ENCODE measurements at regions not wholly inside any gene's neighbourhood (a gene's known extent, or its start where the extent isn't known, plus 50 kb on each side); places are given as distances from the start of the nearest gene placed in this dataset.

GRCh38 chr9:14435871-14436270, 121.9 kb upstream of the NFIB start:
- H3K79me2 ChIP-seq (ENCODE audit: insufficient read depth, low read length), result no peaks in the 10 kb centered on the region
- no peak overlapping the region for H2AFZ ChIP-seq (ENCODE audit: low read length)
- H3K18ac ChIP-seq (ENCODE audit: insufficient read length, low read depth, low read length), result no peak overlapping the region
- H2BK15ac ChIP-seq (ENCODE audit: low read depth, low read length), result no peak overlapping the region
- H3K27me3 Mint-ChIP-seq (ENCODE audit: low read depth), result no peaks in the 10 kb centered on the region; the same call in 1 of the 2 replicates
- WGBS (ENCODE audit: extremely low coverage, insufficient read length, low lambda C conversion rate), result no CpG with 5 or more reads among the region's 2 CpGs
- no peaks in the 10 kb centered on the region for H4K20me1 ChIP-seq (ENCODE audit: control insufficient read depth, insufficient read depth, insufficient read length)
- no peak overlapping the region for H3K23ac ChIP-seq (ENCODE audit: insufficient read length, low read depth, low read length)
- TF ChIP-seq, protein P1, sequence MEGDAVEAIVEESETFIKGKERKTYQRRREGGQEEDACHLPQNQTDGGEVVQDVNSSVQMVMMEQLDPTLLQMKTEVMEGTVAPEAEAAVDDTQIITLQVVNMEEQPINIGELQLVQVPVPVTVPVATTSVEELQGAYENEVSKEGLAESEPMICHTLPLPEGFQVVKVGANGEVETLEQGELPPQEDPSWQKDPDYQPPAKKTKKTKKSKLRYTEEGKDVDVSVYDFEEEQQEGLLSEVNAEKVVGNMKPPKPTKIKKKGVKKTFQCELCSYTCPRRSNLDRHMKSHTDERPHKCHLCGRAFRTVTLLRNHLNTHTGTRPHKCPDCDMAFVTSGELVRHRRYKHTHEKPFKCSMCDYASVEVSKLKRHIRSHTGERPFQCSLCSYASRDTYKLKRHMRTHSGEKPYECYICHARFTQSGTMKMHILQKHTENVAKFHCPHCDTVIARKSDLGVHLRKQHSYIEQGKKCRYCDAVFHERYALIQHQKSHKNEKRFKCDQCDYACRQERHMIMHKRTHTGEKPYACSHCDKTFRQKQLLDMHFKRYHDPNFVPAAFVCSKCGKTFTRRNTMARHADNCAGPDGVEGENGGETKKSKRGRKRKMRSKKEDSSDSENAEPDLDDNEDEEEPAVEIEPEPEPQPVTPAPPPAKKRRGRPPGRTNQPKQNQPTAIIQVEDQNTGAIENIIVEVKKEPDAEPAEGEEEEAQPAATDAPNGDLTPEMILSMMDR (conservative IDR thresholded peaks at IDR 0.05), result no peak
- H2BK120ac ChIP-seq (ENCODE audit: low read depth, low read length, poor library complexity, severe bottlenecking), result no peak overlapping the region
- no peaks in the 10 kb centered on the region; a peak in 2 of 7 replicates for H3K36me3 Mint-ChIP-seq (ENCODE audit: insufficient read depth in 1 of 3, low read depth in 3 of 3)
- no peak overlapping the region for H3K27ac ChIP-seq (ENCODE audit: insufficient read length, low read depth, low read length)
- no peak overlapping the region; a peak in 1 of 7 replicates for H3K27ac Mint-ChIP-seq
- no peak overlapping the region for H3K4ac ChIP-seq (ENCODE audit: low read depth, low read length)
- H3K4me1 Mint-ChIP-seq, result peaks cover 11 to 13% of the 10 kb centered on the region in 2 experiments
- H3K56ac ChIP-seq (ENCODE audit: insufficient read length, low read depth, low read length), result no peak overlapping the region
- no peaks in the 10 kb centered on the region for H3K79me1 ChIP-seq (ENCODE audit: insufficient read depth, low read depth, low read length, poor library complexity, severe bottlenecking)
- no peak overlapping the region for H3K4me2 ChIP-seq (ENCODE audit: insufficient read depth, insufficient read length, low read length)
- no peaks in the 10 kb centered on the region for H3K23me2 ChIP-seq (ENCODE audit: insufficient read length, low read depth, low read length, poor library complexity, severe bottlenecking)
- H3K14ac ChIP-seq (ENCODE audit: insufficient read depth, low read length), result no peak overlapping the region
- no peak overlapping the region for H4K5ac ChIP-seq (ENCODE audit: insufficient read length, low read depth, low read length)
- no peak overlapping the region for H2BK20ac ChIP-seq (ENCODE audit: low read depth, low read length, poor library complexity, severe bottlenecking)
- DNase-seq, result no peak
- H3K27me3 ChIP-seq (ENCODE audit: insufficient read depth, low read length), result no peaks in the 10 kb centered on the region
- no peak overlapping the region for H3T11ph ChIP-seq (ENCODE audit: low read length)
- no peak overlapping the region for H3K4me3 Mint-ChIP-seq
- no peaks in the 10 kb centered on the region; the same call in 1 of the 2 replicates for H3K4me1 ChIP-seq (ENCODE audit: insufficient read depth, low read length)
- no peak overlapping the region for H4K8ac ChIP-seq (replicated peaks; ENCODE audit: insufficient read length, low read depth, low read length)
- H3K9me3 ChIP-seq (ENCODE audit: control insufficient read depth, low read depth, low read length), result no peaks in the 10 kb centered on the region
- H2BK12ac ChIP-seq (ENCODE audit: insufficient read length, low read depth, low read length), result no peak overlapping the region
- no peaks in the 10 kb centered on the region for H3K9me3 Mint-ChIP-seq
- no peak overlapping the region for H2BK5ac ChIP-seq (ENCODE audit: insufficient read length, low read length)
- H2AK5ac ChIP-seq (ENCODE audit: insufficient read length, low read length), result no peak overlapping the region
- no peak overlapping the region for H4K91ac ChIP-seq (ENCODE audit: insufficient read length, low read depth, low read length)
- H3K9ac ChIP-seq (ENCODE audit: extremely low read depth, insufficient read length, low read length), result no peak overlapping the region
